GM23248 (cell line): ENCODE measurements at regions not wholly inside any gene's neighbourhood (a gene's known extent, or its start where the extent isn't known, plus 50 kb on each side); places are given as distances from the start of the nearest gene placed in this dataset.

Experiments used
- DNase-seq: peaks from one replicate; pipeline ENCODE4 v3.0.0-alpha.2; 2015
- H2AFZ ChIP-seq: fragments of 200-600 bp; sonication (generic); 2 replicates; pipeline ENCODE4 v1.6.1; 2016; ENCODE audit warnings: antibody characterized with exemption
- H3F3A ChIP-seq: fragments of 200-600 bp; sonication (generic); 2 replicates; pipeline ENCODE4 v1.6.1; 2016; ENCODE audit warnings: mild to moderate bottlenecking, antibody characterized with exemption, mixed run types; ENCODE audit not compliant: insufficient read depth
- H3K27ac ChIP-seq: fragments of 200-600 bp; sonication (generic); 2 replicates; pipeline ENCODE4 v1.5.1; 2016; ENCODE audit warnings: mild to moderate bottlenecking
- H3K27me3 ChIP-seq: fragments of 200-600 bp; sonication (generic); replicated peaks from 2 replicates; pipeline ENCODE4 v1.6.1; 2016; ENCODE audit warnings: mild to moderate bottlenecking; ENCODE audit not compliant: insufficient read depth
- H3K36me3 ChIP-seq: fragments of 200-600 bp; sonication (generic); 2 replicates; pipeline ENCODE4 v1.6.1; 2016; ENCODE audit warnings: low read depth, mild to moderate bottlenecking
- H3K4me1 ChIP-seq: fragments of 200-600 bp; sonication (generic); 2 replicates; pipeline ENCODE4 v1.6.1; 2016; ENCODE audit warnings: mild to moderate bottlenecking; ENCODE audit not compliant: insufficient read depth
- H3K4me2 ChIP-seq: fragments of 200-600 bp; sonication (generic); one replicate; pipeline ENCODE4 v1.6.1; 2016; ENCODE audit warnings: mild to moderate bottlenecking; ENCODE audit not compliant: unreplicated experiment
- H3K4me3 ChIP-seq: fragments of 200-600 bp; sonication (generic); 2 replicates; pipeline ENCODE4 v1.5.1; 2016; ENCODE audit warnings: mild to moderate bottlenecking
- H3K79me2 ChIP-seq: fragments of 200-600 bp; sonication (generic); 2 replicates; pipeline ENCODE4 v1.6.1; 2016; ENCODE audit warnings: mild to moderate bottlenecking; ENCODE audit not compliant: insufficient read depth
- H3K9ac ChIP-seq: fragments of 200-600 bp; sonication (generic); 2 replicates; pipeline ENCODE4 v1.6.1; 2016; ENCODE audit warnings: mild to moderate bottlenecking
- H3K9me2 ChIP-seq: fragments of 200-600 bp; sonication (generic); 2 replicates; pipeline ENCODE4 v1.6.1; 2016; ENCODE audit warnings: mixed run types, mild to moderate bottlenecking, moderate library complexity; ENCODE audit not compliant: insufficient read depth
- H3K9me3 ChIP-seq: fragments of 200-600 bp; sonication (generic); one replicate; pipeline ENCODE4 v1.6.1; 2017; ENCODE audit warnings: low read depth
- H4K20me1 ChIP-seq: fragments of 200-600 bp; sonication (generic); 2 replicates; pipeline ENCODE4 v1.6.0; 2016; ENCODE audit not compliant: insufficient read depth
- EZH2 ChIP-seq: fragments of 200-600 bp; sonication (generic); IDR thresholded peaks from 2 replicates; pipeline ENCODE4 v1.6.1; 2018; ENCODE audit warnings: antibody characterized with exemption, mild to moderate bottlenecking; ENCODE audit not compliant: insufficient read depth, poor library complexity, severe bottlenecking
- EZH2phosphoT487 ChIP-seq: fragments of 200-600 bp; sonication (generic); IDR thresholded peaks from 2 replicates; pipeline ENCODE4 v1.6.1; 2018; ENCODE audit warnings: antibody characterized with exemption, moderate library complexity, mild to moderate bottlenecking, low read depth; ENCODE audit not compliant: insufficient read depth
- WGBS, 2 experiments: methylation state at CpG; one replicate each; pipeline ENCODE4 v1.1.6; 2015 to 2017; ENCODE audit warnings: low lambda C conversion rate in 2 of 2, low coverage in 1 of 2; ENCODE audit errors: missing lambda C conversion rate in 2 of 2; 5-methylcytosine and 5-hydroxymethylcytosine counted together
- in situ Hi-C: fragments of 300-500 bp; cut with MboI; formaldehyde crosslinking; loops from 2 replicates; pipeline ENCODE4 v1.15.0; 2020

DNA sequence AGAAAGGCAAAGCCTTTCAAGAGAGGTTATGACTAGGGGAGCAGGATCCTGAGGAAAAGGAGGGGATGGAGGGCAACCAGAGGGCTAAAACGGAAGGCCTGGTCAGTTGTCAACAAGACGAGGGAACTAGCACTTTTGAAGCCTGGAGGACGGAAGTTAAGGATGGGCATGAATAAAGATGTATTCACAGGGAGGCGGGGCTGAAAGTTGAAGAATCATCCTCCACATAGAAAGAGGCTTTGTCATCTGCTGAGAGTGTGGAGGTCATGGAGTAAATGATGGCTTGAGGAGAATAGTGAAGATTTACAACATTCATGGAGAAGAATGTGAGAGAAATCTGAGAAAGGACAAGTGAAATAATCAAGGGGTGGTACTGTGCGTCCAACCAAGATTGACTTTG is 137.5 kb downstream of the MAGEB17 start:
- H2AFZ ChIP-seq, result no peak overlapping the region
- no peaks in the 10 kb centered on the region for H3F3A ChIP-seq
- TF ChIP-seq EZH2phosphoT487 (no peak), EZH2 (no peak)
- H3K9ac ChIP-seq, result no peak overlapping the region
- no peak overlapping the region for H3K4me3 ChIP-seq
- DNase-seq, result peak; percentile 7
- in situ Hi-C loops, result no loop called here
- H3K36me3 ChIP-seq, result no peaks in the 10 kb centered on the region
- H3K79me2 ChIP-seq, result no peaks in the 10 kb centered on the region
- no peak overlapping the region for H3K4me2 ChIP-seq
- 45 to 62% methylated on average over 5 of the region's 5 CpGs for WGBS, 2 experiments
- no peaks in the 10 kb centered on the region for H3K9me3 ChIP-seq
- no peak overlapping the region for H3K27ac ChIP-seq
- no peaks in the 10 kb centered on the region for H4K20me1 ChIP-seq
- no peaks in the 10 kb centered on the region for H3K9me2 ChIP-seq
- H3K27me3 ChIP-seq, result no peaks in the 10 kb centered on the region
- no peaks in the 10 kb centered on the region for H3K4me1 ChIP-seq

DNA sequence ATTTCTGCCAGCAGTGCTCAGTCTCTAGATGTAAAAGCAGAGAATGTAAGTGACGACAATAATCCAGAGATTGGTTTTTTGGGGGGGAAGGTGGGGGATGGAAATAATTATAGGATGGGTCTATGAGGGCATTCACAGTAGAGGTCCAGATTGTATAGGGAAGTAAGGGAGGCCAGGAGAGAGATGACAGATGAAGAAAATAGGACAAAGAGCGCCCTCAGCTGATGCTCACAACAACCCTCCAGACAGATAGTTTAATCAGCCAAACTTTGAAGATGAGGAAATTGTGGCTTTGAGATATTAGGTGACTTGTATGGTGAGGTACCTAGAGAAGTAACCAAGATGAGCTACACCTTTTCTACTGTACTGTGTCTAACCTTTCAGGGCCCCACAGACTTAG is 137.9 kb downstream of the MAGEB17 start:
- Histone ChIP-seq H3K4me1 (no peaks in the 10 kb centered on the region), H3K4me3 (no peak overlapping the region), H4K20me1 (no peaks in the 10 kb centered on the region), H3F3A (no peaks in the 10 kb centered on the region), H3K4me2 (no peak overlapping the region), H3K79me2 (no peaks in the 10 kb centered on the region), H3K36me3 (no peaks in the 10 kb centered on the region), H3K9me2 (no peaks in the 10 kb centered on the region), H3K27me3 (no peaks in the 10 kb centered on the region), H3K9ac (no peak overlapping the region), H2AFZ (no peak overlapping the region), H3K9me3 (no peaks in the 10 kb centered on the region), H3K27ac (no peak overlapping the region)
- no peak for TF ChIP-seq EZH2
- TF ChIP-seq EZH2phosphoT487, result no peak
- no peak for DNase-seq
- in situ Hi-C loops, result no loop called here
- 71 to 74% methylated on average over 2 of the region's 2 CpGs for WGBS, 2 experiments

DNA sequence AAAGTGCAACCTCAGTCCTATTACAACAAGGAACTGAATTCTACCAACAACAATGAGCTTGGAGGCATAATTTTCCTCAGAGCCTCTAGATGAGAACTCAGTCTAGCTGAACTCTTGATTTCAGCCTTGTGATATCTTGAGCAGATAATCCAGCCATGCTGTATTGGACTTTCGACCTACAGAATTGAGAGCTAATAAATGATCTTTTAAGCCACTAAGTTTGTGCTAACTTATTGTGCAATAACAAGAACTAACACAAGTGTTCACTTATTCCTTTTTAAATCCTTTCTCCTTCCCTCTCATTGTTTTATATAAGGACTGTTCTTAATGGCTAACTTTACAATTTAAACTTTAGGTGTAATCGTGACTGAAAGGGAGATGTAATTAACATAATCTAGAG is 140.7 kb downstream of the MAGEB17 start:
- Histone ChIP-seq H3K9me2 (no peaks in the 10 kb centered on the region), H3K4me1 (no peaks in the 10 kb centered on the region), H3K4me3 (no peak overlapping the region), H3K36me3 (no peaks in the 10 kb centered on the region), H3K9ac (no peak overlapping the region), H3K4me2 (no peak overlapping the region), H2AFZ (no peak overlapping the region), H3K27ac (no peak overlapping the region), H4K20me1 (no peaks in the 10 kb centered on the region), H3K79me2 (no peaks in the 10 kb centered on the region), H3K9me3 (no peaks in the 10 kb centered on the region), H3F3A (no peaks in the 10 kb centered on the region), H3K27me3 (no peaks in the 10 kb centered on the region)
- TF ChIP-seq EZH2 (no peak), EZH2phosphoT487 (no peak)
- DNase-seq, result no peak
- in situ Hi-C loops, result no loop called here
- 52 to 69% methylated on average over 2 of the region's 2 CpGs for WGBS, 2 experiments

DNA sequence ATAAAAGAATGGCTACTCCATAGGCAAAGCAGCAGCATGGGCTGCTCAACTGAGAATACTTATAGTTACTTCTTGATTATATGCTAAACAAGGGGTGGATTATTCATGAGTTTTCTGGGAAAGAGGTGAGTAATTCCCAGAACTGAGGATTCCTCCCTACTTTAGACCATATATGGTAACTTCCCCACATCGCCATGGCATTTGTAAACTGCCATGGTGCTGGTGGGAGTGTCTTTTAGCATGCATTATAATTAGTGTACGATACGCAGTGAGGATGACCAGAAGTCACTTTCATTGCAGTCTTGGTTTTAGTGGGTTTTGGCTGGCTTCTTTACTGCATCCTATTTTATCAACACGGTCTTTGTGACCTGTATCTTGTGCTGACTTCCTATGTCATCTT is 141.5 kb downstream of the MAGEB17 start:
- no peaks in the 10 kb centered on the region for H3K4me1 ChIP-seq
- in situ Hi-C loops, result no loop called here
- no peak for TF ChIP-seq EZH2
- TF ChIP-seq EZH2phosphoT487, result no peak

DNA sequence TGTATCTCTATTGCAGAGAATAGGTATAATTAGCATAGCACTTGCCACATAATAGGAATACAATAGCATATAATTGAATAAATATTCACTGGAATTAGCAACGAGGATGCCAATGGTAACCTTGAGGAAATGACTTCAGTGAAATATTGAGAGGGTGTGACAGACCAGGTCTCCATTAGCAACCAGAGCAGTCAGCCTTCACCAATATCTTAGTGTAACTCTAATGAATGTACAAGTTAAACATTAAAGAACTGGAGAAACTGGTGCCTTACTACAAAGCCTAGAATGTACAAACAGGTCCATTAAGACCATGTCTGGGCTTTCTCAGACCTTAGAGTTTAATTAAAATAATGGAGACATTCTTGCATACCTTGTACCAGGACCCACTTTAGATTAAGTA is 143.0 kb downstream of the MAGEB17 start:
- Histone ChIP-seq H3K4me1 (no peaks in the 10 kb centered on the region), H3K36me3 (no peaks in the 10 kb centered on the region), H3K9me2 (no peaks in the 10 kb centered on the region), H3K9me3 (no peaks in the 10 kb centered on the region), H3F3A (no peaks in the 10 kb centered on the region), H3K27ac (no peak overlapping the region), H4K20me1 (no peaks in the 10 kb centered on the region), H3K4me2 (no peak overlapping the region), H3K79me2 (no peaks in the 10 kb centered on the region), H3K27me3 (no peaks in the 10 kb centered on the region), H2AFZ (no peak overlapping the region), H3K4me3 (no peak overlapping the region), H3K9ac (no peak overlapping the region)
- no peak for DNase-seq
- in situ Hi-C loops, result no loop called here
- WGBS, 2 experiments, result 54 to 69% methylated on average over 1 of the region's 1 CpG
- TF ChIP-seq EZH2phosphoT487, result no peak
- TF ChIP-seq EZH2, result no peak

More for the DNA sequence above, 141.5 kb downstream of the MAGEB17 start:
- H3K27ac ChIP-seq, result no peak overlapping the region
- no peaks in the 10 kb centered on the region for H3K36me3 ChIP-seq
- WGBS, 2 experiments, result 79 to 82% methylated on average over 4 of the region's 4 CpGs
- H4K20me1 ChIP-seq, result no peaks in the 10 kb centered on the region
- H3K9me3 ChIP-seq, result no peaks in the 10 kb centered on the region
- no peak overlapping the region for H3K4me3 ChIP-seq
- no peak for DNase-seq
- H3K27me3 ChIP-seq, result no peaks in the 10 kb centered on the region
- no peaks in the 10 kb centered on the region for H3F3A ChIP-seq
- no peak overlapping the region for H3K4me2 ChIP-seq
- no peaks in the 10 kb centered on the region for H3K9me2 ChIP-seq
- H3K9ac ChIP-seq, result no peak overlapping the region
- H3K79me2 ChIP-seq, result no peaks in the 10 kb centered on the region
- H2AFZ ChIP-seq, result no peak overlapping the region
